ENCODE measurements at regions not wholly inside any gene's neighbourhood (a gene's known extent, or its start where the extent isn't known, plus 50 kb on each side); places are given as distances from the start of the nearest gene placed in this dataset.

DNA sequence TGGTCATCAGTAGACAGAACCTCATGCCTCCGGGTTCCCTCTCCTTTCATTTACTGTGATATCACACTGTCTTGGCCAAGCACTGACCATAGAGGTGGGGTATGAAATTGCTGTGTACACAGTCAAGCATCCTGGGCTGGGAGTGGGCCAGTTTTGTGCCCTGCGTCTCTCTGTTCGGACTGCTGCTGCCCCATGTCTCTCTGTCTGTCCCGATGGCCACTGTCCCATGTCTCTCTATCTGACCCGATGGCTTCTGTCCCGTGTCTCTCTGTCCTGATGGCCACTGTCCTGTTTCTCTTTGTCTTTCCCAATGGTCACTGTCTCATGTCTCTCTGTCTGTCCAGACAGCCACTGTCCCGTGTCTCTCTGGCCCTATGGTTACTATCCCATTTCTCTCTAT lies 164.9 kb downstream of the ARL4C start:
- TF ChIP-seq TAF1 (IDR thresholded peaks at IDR 0.05; ENCODE audit: low read depth, low read length) (no peak), POLR2AphosphoS5 (IDR thresholded peaks at IDR 0.05; ENCODE audit: low read depth, low read length) (no peak), POLR2A (IDR thresholded peaks at IDR 0.05; ENCODE audit: low read depth, low read length) (no peak)
